ENCODE measurements at regions not wholly inside any gene's neighbourhood (a gene's known extent, or its start where the extent isn't known, plus 50 kb on each side); places are given as distances from the start of the nearest gene placed in this dataset.
"Not testable (repeated sequence)": the region's sequence is repeated elsewhere in the genome, so short reads cannot be mapped to it uniquely, and the experiment has no call there.

- no peak overlapping the region for H3K4me3 ChIP-seq (replicated peaks; ENCODE audit: low read depth, low read length)
- peak; percentile 79 for TF ChIP-seq CTCF (IDR thresholded peaks at IDR 0.05; ENCODE audit: low read length, missing control alignments)
- peak; percentile 81 for DNase-seq (ENCODE audit: low read depth)
These were observed 81.2 kb upstream of the UCN3 start for GRCh38 chr10:5283305-5284158.

- peak; percentile 96 for DNase-seq (ENCODE audit: low read depth)
- no peak overlapping the region for H3K4me3 ChIP-seq (replicated peaks; ENCODE audit: low read depth, low read length)
- no peak for TF ChIP-seq CTCF (IDR thresholded peaks at IDR 0.05; ENCODE audit: low read length, missing control alignments)
These were observed 80.3 kb upstream of the UCN3 start for GRCh38 chr10:5284311-5285057.

- H3K4me3 ChIP-seq (replicated peaks; ENCODE audit: low read depth, low read length), result no peak overlapping the region
- DNase-seq (ENCODE audit: low read depth), result no peak
- TF ChIP-seq CTCF (IDR thresholded peaks at IDR 0.05; ENCODE audit: low read length, missing control alignments), result no peak
These were observed 79.6 kb upstream of the UCN3 start for GRCh38 chr10:5285186-5285585.

GRCh38 chr10:5288359-5288758 lies 76.4 kb upstream of the UCN3 start:
- TF ChIP-seq CTCF (IDR thresholded peaks at IDR 0.05; ENCODE audit: low read length, missing control alignments), result no peak
- no peak for DNase-seq (ENCODE audit: low read depth)
- no peak overlapping the region for H3K4me3 ChIP-seq (replicated peaks; ENCODE audit: low read depth, low read length)

- H3K4me3 ChIP-seq (replicated peaks; ENCODE audit: low read depth, low read length); DNase-seq (ENCODE audit: low read depth): not testable (repeated sequence)
These were observed 75.5 kb upstream of the UCN3 start for GRCh38 chr10:5289228-5289627.

GRCh38 chr10:5291501-5292195 lies 73.1 kb upstream of the UCN3 start:
- TF ChIP-seq CTCF (IDR thresholded peaks at IDR 0.05; ENCODE audit: low read length, missing control alignments), result no peak
- DNase-seq (ENCODE audit: low read depth), result peak; percentile 95
- H3K4me3 ChIP-seq (replicated peaks; ENCODE audit: low read depth, low read length), result no peak overlapping the region

GRCh38 chr10:5292196-5292735 lies 72.5 kb upstream of the UCN3 start:
- no peak overlapping the region for H3K4me3 ChIP-seq (replicated peaks; ENCODE audit: low read depth, low read length)
- DNase-seq (ENCODE audit: low read depth), result no peak

GRCh38 chr10:5292970-5293369 lies 71.8 kb upstream of the UCN3 start:
- DNase-seq (ENCODE audit: low read depth); H3K4me3 ChIP-seq (replicated peaks; ENCODE audit: low read depth, low read length): not testable (repeated sequence)

More at GRCh38 chr10:5292196-5292735, 72.5 kb upstream of the UCN3 start:
- no peak for TF ChIP-seq CTCF (IDR thresholded peaks at IDR 0.05; ENCODE audit: low read length, missing control alignments)

Data from fibroblast of pulmonary artery (primary cell).